ENCODE measurements at regions not wholly inside any gene's neighbourhood (a gene's known extent, or its start where the extent isn't known, plus 50 kb on each side); places are given as distances from the start of the nearest gene placed in this dataset.
"Not testable (repeated sequence)": the region's sequence is repeated elsewhere in the genome, so short reads cannot be mapped to it uniquely, and the experiment has no call there.

DNA sequence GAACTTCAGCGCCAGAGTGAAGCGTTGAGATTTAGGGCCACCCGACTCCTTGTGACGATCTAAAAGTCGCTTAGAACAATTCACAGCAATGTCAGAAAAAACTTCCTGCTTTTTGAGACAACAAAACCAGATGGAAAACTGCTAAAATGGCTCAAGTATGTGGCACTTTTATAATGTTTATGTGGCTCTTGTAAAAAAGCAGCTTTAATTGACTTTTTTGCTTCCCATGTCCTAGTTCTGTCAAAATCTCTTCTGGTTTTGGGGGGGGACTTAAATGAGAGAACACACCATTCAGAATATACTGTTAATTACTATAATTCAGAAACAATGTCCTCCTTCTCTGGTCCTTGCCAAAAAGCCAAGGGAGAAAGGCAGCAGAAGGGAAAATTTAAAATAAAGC, 154.7 kb upstream of the LSM14A start:
- no peak for DNase-seq
- no peak overlapping the region for H3K27ac ChIP-seq (ENCODE audit: low read depth in 1 of 2, low read length in 2 of 2)
- ATAC-seq (ENCODE audit: low FRiP score): no peak
- H3K9me3 ChIP-seq (ENCODE audit: control insufficient read depth, low read length): peaks cover 1% of the 10 kb centered on the region
- no peaks in the 10 kb centered on the region for H3K27me3 ChIP-seq (ENCODE audit: control insufficient read depth in 1 of 2, insufficient read depth in 2 of 2, low read length in 1 of 2)
- no peaks in the 10 kb centered on the region for H3K4me1 ChIP-seq (ENCODE audit: control insufficient read depth in 1 of 2, insufficient read depth in 2 of 2, low read length in 2 of 2)
- WGBS, 2 donors: 11 to 33% methylated on average over 5 of the region's 5 CpGs
- intact Hi-C loops (cut with DNase I): no loop called here
- no peaks in the 10 kb centered on the region for H3K36me3 ChIP-seq (ENCODE audit: control insufficient read depth in 1 of 2, insufficient read depth in 2 of 2, low read length in 1 of 2)
- no peak overlapping the region for H3K4me3 ChIP-seq (ENCODE audit: low read length in 2 of 2)

DNA sequence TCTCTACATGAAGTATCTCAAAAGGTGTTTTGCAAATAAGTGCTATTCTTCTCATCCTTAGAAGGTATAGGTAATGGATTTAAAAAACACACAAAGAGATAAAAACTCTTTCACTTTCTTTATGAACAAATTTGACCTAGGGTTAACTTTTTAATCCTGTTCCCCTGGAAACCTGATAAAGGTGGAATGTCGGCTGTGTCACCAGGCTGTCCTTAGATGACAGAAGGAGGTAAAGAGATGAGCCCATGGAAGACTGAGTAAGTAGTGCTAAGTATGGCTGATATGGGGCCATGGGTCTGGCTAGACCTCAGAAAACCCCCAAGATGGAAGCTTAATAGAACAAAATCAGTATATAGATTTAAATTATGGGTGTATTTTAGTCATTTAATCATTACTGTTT, 153.8 kb upstream of the LSM14A start:
- H3K4me1 ChIP-seq (ENCODE audit: control insufficient read depth in 1 of 2, insufficient read depth in 2 of 2, low read length in 2 of 2): no peaks in the 10 kb centered on the region
- H3K9me3 ChIP-seq (ENCODE audit: control insufficient read depth, low read length): peaks cover 3% of the 10 kb centered on the region
- no peak for DNase-seq
- ATAC-seq (ENCODE audit: low FRiP score): no peak
- WGBS, 2 donors: 74 to 79% methylated on average over 1 of the region's 1 CpG
- H3K36me3 ChIP-seq (ENCODE audit: control insufficient read depth in 1 of 2, insufficient read depth in 2 of 2, low read length in 1 of 2): no peaks in the 10 kb centered on the region
- no peak overlapping the region for H3K27ac ChIP-seq (ENCODE audit: low read depth in 1 of 2, low read length in 2 of 2)
- intact Hi-C loops (cut with DNase I): no loop called here
- no peaks in the 10 kb centered on the region for H3K27me3 ChIP-seq (ENCODE audit: control insufficient read depth in 1 of 2, insufficient read depth in 2 of 2, low read length in 1 of 2)
- no peak overlapping the region for H3K4me3 ChIP-seq (ENCODE audit: low read length in 2 of 2)

GRCh38 chr19:34023381-34023780, 148.9 kb upstream of the LSM14A start:
- intact Hi-C loops (cut with DNase I): no loop called here
- Histone ChIP-seq H3K4me1 (ENCODE audit: control insufficient read depth in 1 of 2, insufficient read depth in 2 of 2, low read length in 2 of 2) (no peaks in the 10 kb centered on the region), H3K27me3 (ENCODE audit: control insufficient read depth in 1 of 2, insufficient read depth in 2 of 2, low read length in 1 of 2) (no peaks in the 10 kb centered on the region), H3K27ac (ENCODE audit: low read depth in 1 of 2, low read length in 2 of 2) (no peak overlapping the region), H3K9me3 (ENCODE audit: control insufficient read depth, low read length) (peaks cover 8% of the 10 kb centered on the region), H3K4me3 (ENCODE audit: low read length in 2 of 2) (no peak overlapping the region), H3K36me3 (ENCODE audit: control insufficient read depth in 1 of 2, insufficient read depth in 2 of 2, low read length in 1 of 2) (no peaks in the 10 kb centered on the region)
- no peak for ATAC-seq (ENCODE audit: low FRiP score)
- DNase-seq: no peak
- whole genome bisulfite sequencing, 2 donors: 72 to 88% methylated on average over 5 of the region's 5 CpGs

DNA sequence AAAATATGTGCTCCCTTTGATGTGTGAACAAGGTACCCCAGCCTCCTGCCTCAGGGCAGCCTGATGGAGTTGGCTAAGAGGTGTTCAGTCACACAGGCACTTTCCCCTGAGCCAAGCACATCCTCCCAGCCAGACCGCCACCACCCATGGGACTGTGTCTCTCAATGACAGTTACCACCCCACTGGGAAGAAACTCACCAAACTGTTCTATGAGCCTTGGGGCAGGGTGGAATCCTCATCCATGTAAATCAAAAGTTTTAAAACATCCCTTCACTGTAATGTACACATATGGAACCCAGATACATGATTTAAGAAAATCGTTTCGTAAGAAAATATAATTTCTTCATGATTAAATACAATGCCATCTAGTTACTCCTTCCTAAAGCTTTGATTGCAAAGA, 138.4 kb upstream of the LSM14A start:
- Histone ChIP-seq H3K36me3 (ENCODE audit: control insufficient read depth in 1 of 2, insufficient read depth in 2 of 2, low read length in 1 of 2) (no peaks in the 10 kb centered on the region), H3K4me3 (ENCODE audit: low read length in 2 of 2) (no peak overlapping the region), H3K27ac (ENCODE audit: low read depth in 1 of 2, low read length in 2 of 2) (no peak overlapping the region), H3K4me1 (ENCODE audit: control insufficient read depth in 1 of 2, insufficient read depth in 2 of 2, low read length in 2 of 2) (no peaks in the 10 kb centered on the region), H3K27me3 (ENCODE audit: control insufficient read depth in 1 of 2, insufficient read depth in 2 of 2, low read length in 1 of 2) (peaks cover 0 to 2% of the 10 kb centered on the region in 2 donors), H3K9me3 (ENCODE audit: control insufficient read depth, low read length) (no peaks in the 10 kb centered on the region)
- ATAC-seq (ENCODE audit: low FRiP score) (no peak), DNase-seq (no peak)
- 87 to 88% methylated on average over 3 of the region's 3 CpGs for WGBS, 2 donors
- intact Hi-C loops (cut with DNase I): no loop called here

GRCh38 chr19:34034318-34034846, 137.9 kb upstream of the LSM14A start:
- H3K27me3 ChIP-seq (ENCODE audit: control insufficient read depth in 1 of 2, insufficient read depth in 2 of 2, low read length in 1 of 2): peaks cover 0 to 2% of the 10 kb centered on the region in 2 donors

GRCh38 chr19:34041925-34042521, 130.3 kb upstream of the LSM14A start:
- ATAC-seq (ENCODE audit: low FRiP score) (peak; percentile 62), DNase-seq (peak; percentile 73 to 88)
- Histone ChIP-seq H3K36me3 (ENCODE audit: control insufficient read depth in 1 of 2, insufficient read depth in 2 of 2, low read length in 1 of 2) (no peaks in the 10 kb centered on the region), H3K27ac (ENCODE audit: low read depth in 1 of 2, low read length in 2 of 2) (no peak overlapping the region), H3K4me1 (ENCODE audit: control insufficient read depth in 1 of 2, insufficient read depth in 2 of 2, low read length in 2 of 2) (no peaks in the 10 kb centered on the region), H3K27me3 (ENCODE audit: control insufficient read depth in 1 of 2, insufficient read depth in 2 of 2, low read length in 1 of 2) (no peaks in the 10 kb centered on the region), H3K4me3 (ENCODE audit: low read length in 2 of 2) (no peak overlapping the region), H3K9me3 (ENCODE audit: control insufficient read depth, low read length) (peaks cover 2% of the 10 kb centered on the region)
- intact Hi-C loops (cut with DNase I): loop anchor here (5.0 to 10.0 kb wide), 2 partner anchors 103 to 105 kb away; no protein-coding TSS in a partner anchor
- WGBS, 2 donors: 14 to 15% methylated on average over 15 of the region's 15 CpGs

More at GRCh38 chr19:34034318-34034846, 137.9 kb upstream of the LSM14A start:
- H3K4me1 ChIP-seq (ENCODE audit: control insufficient read depth in 1 of 2, insufficient read depth in 2 of 2, low read length in 2 of 2): no peaks in the 10 kb centered on the region
- no peak overlapping the region for H3K4me3 ChIP-seq (ENCODE audit: low read length in 2 of 2)
- no peak overlapping the region for H3K27ac ChIP-seq (ENCODE audit: low read depth in 1 of 2, low read length in 2 of 2)
- H3K36me3 ChIP-seq (ENCODE audit: control insufficient read depth in 1 of 2, insufficient read depth in 2 of 2, low read length in 1 of 2): no peaks in the 10 kb centered on the region
- intact Hi-C loops (cut with DNase I): no loop called here
- DNase-seq (no peak), ATAC-seq (ENCODE audit: low FRiP score) (no peak)
- no peaks in the 10 kb centered on the region for H3K9me3 ChIP-seq (ENCODE audit: control insufficient read depth, low read length)
- 45 to 57% methylated on average over 2 of the region's 2 CpGs for WGBS, 2 donors

- ATAC-seq (ENCODE audit: low FRiP score): no peak
- Histone ChIP-seq H3K9me3 (ENCODE audit: control insufficient read depth, low read length) (peaks cover 2% of the 10 kb centered on the region), H3K36me3 (ENCODE audit: control insufficient read depth in 1 of 2, insufficient read depth in 2 of 2, low read length in 1 of 2) (no peaks in the 10 kb centered on the region), H3K27me3 (ENCODE audit: control insufficient read depth in 1 of 2, insufficient read depth in 2 of 2, low read length in 1 of 2) (no peaks in the 10 kb centered on the region), H3K27ac (ENCODE audit: low read depth in 1 of 2, low read length in 2 of 2) (no peak overlapping the region), H3K4me3 (ENCODE audit: low read length in 2 of 2) (no peak overlapping the region), H3K4me1 (ENCODE audit: control insufficient read depth in 1 of 2, insufficient read depth in 2 of 2, low read length in 2 of 2) (no peaks in the 10 kb centered on the region)
- intact Hi-C loops (cut with DNase I): loop anchor here (5.0 to 10.0 kb wide), 2 partner anchors 101 to 103 kb away; no protein-coding TSS in a partner anchor
- no peak for DNase-seq
- WGBS, 2 donors: 63 to 75% methylated on average over 2 of the region's 2 CpGs
These were observed 128.3 kb upstream of the LSM14A start for GRCh38 chr19:34044021-34044420.

DNA sequence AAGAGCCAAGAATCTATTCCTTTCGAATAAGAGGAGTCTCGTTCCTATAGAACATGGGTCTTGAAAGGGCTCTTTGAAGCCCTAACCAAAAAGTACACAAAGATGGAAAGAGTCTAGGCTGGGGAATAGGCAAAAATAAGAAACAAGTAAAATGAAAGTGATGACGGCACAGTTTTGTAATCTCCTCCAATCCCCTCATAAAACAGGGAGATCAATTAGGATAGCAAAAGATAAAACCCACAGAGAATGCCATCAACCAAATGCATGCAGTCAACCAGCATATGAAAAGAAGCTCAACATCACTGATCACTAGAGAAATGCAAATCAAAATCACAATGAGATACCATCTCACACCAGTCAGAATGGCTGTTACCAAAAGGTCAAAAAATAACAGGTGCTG, 122.4 kb upstream of the LSM14A start:
- DNase-seq (no peak), ATAC-seq (ENCODE audit: low FRiP score) (no peak)
- H3K4me3 ChIP-seq (ENCODE audit: low read length in 2 of 2): no peak overlapping the region
- intact Hi-C loops (cut with DNase I): loop anchor here in 1 of 2 donors (10.0 kb wide), 1 partner anchor 95 kb away; no protein-coding TSS in a partner anchor
- WGBS, 2 donors: 82 to 83% methylated on average over 3 of the region's 3 CpGs
- H3K36me3 ChIP-seq (ENCODE audit: control insufficient read depth in 1 of 2, insufficient read depth in 2 of 2, low read length in 1 of 2): no peaks in the 10 kb centered on the region
- no peak overlapping the region for H3K27ac ChIP-seq (ENCODE audit: low read depth in 1 of 2, low read length in 2 of 2)
- H3K27me3 ChIP-seq (ENCODE audit: control insufficient read depth in 1 of 2, insufficient read depth in 2 of 2, low read length in 1 of 2): no peaks in the 10 kb centered on the region
- no peaks in the 10 kb centered on the region for H3K9me3 ChIP-seq (ENCODE audit: control insufficient read depth, low read length)
- no peaks in the 10 kb centered on the region for H3K4me1 ChIP-seq (ENCODE audit: control insufficient read depth in 1 of 2, insufficient read depth in 2 of 2, low read length in 2 of 2)

- H3K4me3 ChIP-seq (ENCODE audit: low read length in 2 of 2); H3K27me3 ChIP-seq (ENCODE audit: control insufficient read depth in 1 of 2, insufficient read depth in 2 of 2, low read length in 1 of 2); DNase-seq; ATAC-seq (ENCODE audit: low FRiP score); H3K27ac ChIP-seq (ENCODE audit: low read depth in 1 of 2, low read length in 2 of 2); H3K9me3 ChIP-seq (ENCODE audit: control insufficient read depth, low read length); H3K4me1 ChIP-seq (ENCODE audit: control insufficient read depth in 1 of 2, insufficient read depth in 2 of 2, low read length in 2 of 2); intact Hi-C loops (cut with DNase I); H3K36me3 ChIP-seq (ENCODE audit: control insufficient read depth in 1 of 2, insufficient read depth in 2 of 2, low read length in 1 of 2): not testable (repeated sequence)
- WGBS, 2 donors: 81 to 83% methylated on average over 3 of the region's 3 CpGs
These were observed 121.9 kb upstream of the LSM14A start for GRCh38 chr19:34050430-34050829.
